GOT3 (cell line): ENCODE measurements at regions not wholly inside any gene's neighbourhood (a gene's known extent, or its start where the extent isn't known, plus 50 kb on each side); places are given as distances from the start of the nearest gene placed in this dataset.
A peak's percentile ranks its signal among the peaks of the same experiment; 100 is the strongest.

Experiments
- DNase-seq: peaks from one replicate; lab custom pipeline; 2025; ENCODE audit warnings: mixed read lengths; lab: John Stamatoyannopoulos, UW

- DNase-seq, result no peak
Observed at GRCh38 chr2:38203446-38203810, 127.5 kb upstream of the CYP1B1 start.

- DNase-seq, result no peak
Observed at GRCh38 chr2:38202713-38203445, 126.9 kb upstream of the CYP1B1 start.

GRCh38 chr2:38201784-38202183 is 125.8 kb upstream of the CYP1B1 start:
- no peak for DNase-seq

- no peak for DNase-seq
Observed at GRCh38 chr2:38200598-38200997, 124.6 kb upstream of the CYP1B1 start.

- DNase-seq, result no peak
Observed at GRCh38 chr2:38199127-38199526, 123.2 kb upstream of the CYP1B1 start.

- no peak for DNase-seq
Observed at GRCh38 chr2:38194751-38195150, 118.8 kb upstream of the CYP1B1 start.

- no peak for DNase-seq
Observed at GRCh38 chr2:38192976-38193375, 117.0 kb upstream of the CYP1B1 start.

- DNase-seq, result no peak
Observed at GRCh38 chr2:38192046-38192445, 116.1 kb upstream of the CYP1B1 start.

GRCh38 chr2:38191516-38191915 is 115.6 kb upstream of the CYP1B1 start:
- DNase-seq, result no peak

- DNase-seq, result no peak
Observed at GRCh38 chr2:38190542-38191218, 114.7 kb upstream of the CYP1B1 start.

- DNase-seq, result no peak
Observed at GRCh38 chr2:38187541-38188011, 111.6 kb upstream of the CYP1B1 start.

- DNase-seq, result no peak
Observed at GRCh38 chr2:38185012-38185491, 109.1 kb upstream of the CYP1B1 start.

GRCh38 chr2:38182492-38183003 is 106.6 kb upstream of the CYP1B1 start:
- DNase-seq, result no peak

- DNase-seq, result no peak
Observed at GRCh38 chr2:38181806-38182491, 106.0 kb upstream of the CYP1B1 start.

- no peak for DNase-seq
Observed at GRCh38 chr2:38180754-38181153, 104.8 kb upstream of the CYP1B1 start.

- no peak for DNase-seq
Observed at GRCh38 chr2:38178556-38179419, 102.8 kb upstream of the CYP1B1 start.

GRCh38 chr2:38178119-38178518 is 102.2 kb upstream of the CYP1B1 start:
- no peak for DNase-seq

GRCh38 chr2:38176619-38177021 is 100.7 kb upstream of the CYP1B1 start:
- no peak for DNase-seq

- DNase-seq, result peak; percentile 15
Observed at GRCh38 chr2:38174646-38175423, 98.9 kb upstream of the CYP1B1 start.

- no peak for DNase-seq
Observed at GRCh38 chr2:38174131-38174530, 98.2 kb upstream of the CYP1B1 start.

- no peak for DNase-seq
Observed at GRCh38 chr2:38173683-38174082, 97.7 kb upstream of the CYP1B1 start.
